ENCODE measurements at regions not wholly inside any gene's neighbourhood (a gene's known extent, or its start where the extent isn't known, plus 50 kb on each side); places are given as distances from the start of the nearest gene placed in this dataset.

GRCh38 chr1:200228081-200228480 lies 181.8 kb downstream of the ZNF281 start:
- no peak for TF ChIP-seq CTCF (IDR thresholded peaks at IDR 0.05; ENCODE audit: borderline replicate concordance)
- Histone ChIP-seq H3K9me3 (replicated peaks) (no peaks in the 10 kb centered on the region), H3K27me3 (ENCODE audit: low read depth) (peaks cover 21% of the 10 kb centered on the region), H3K4me3 (no peak overlapping the region), H3K36me3 (no peaks in the 10 kb centered on the region), H3K4me1 (peaks cover 11% of the 10 kb centered on the region), H3K27ac (replicated peaks) (no peak overlapping the region)
- intact Hi-C loops (cut with micrococcal nuclease) = no loop called here
- DNase-seq = no peak
